IPS-15b (cell line): ENCODE measurements at regions not wholly inside any gene's neighbourhood (a gene's known extent, or its start where the extent isn't known, plus 50 kb on each side); places are given as distances from the start of the nearest gene placed in this dataset.

Source experiments
- H3K27me3 ChIP-seq: one replicate; pipeline ENCODE4 v1.6.1; 2013; ENCODE audit warnings: low read length; ENCODE audit not compliant: control insufficient read depth, insufficient read depth
- H3K36me3 ChIP-seq: one replicate; pipeline ENCODE4 v1.6.1; 2013; ENCODE audit warnings: low read length; ENCODE audit not compliant: control insufficient read depth, insufficient read depth
- H3K4me1 ChIP-seq: one replicate; pipeline ENCODE4 v1.6.1; 2013; ENCODE audit warnings: mild to moderate bottlenecking, low read length; ENCODE audit not compliant: control insufficient read depth, insufficient read depth
- H3K4me3 ChIP-seq: one replicate; pipeline ENCODE4 v1.5.1; 2013; ENCODE audit warnings: low read depth, low read length
- H3K9ac ChIP-seq: one replicate; pipeline ENCODE4 v1.6.1; 2013; ENCODE audit warnings: low read depth, mild to moderate bottlenecking, low read length
- H3K9me3 ChIP-seq: one replicate; pipeline ENCODE4 v1.6.1; 2013; ENCODE audit warnings: mild to moderate bottlenecking, low read length; ENCODE audit not compliant: control insufficient read depth, insufficient read depth

GRCh38 chr19:31974290-31974689 is 371.1 kb upstream of the ZNF507 start:
- Histone ChIP-seq H3K36me3 (no peaks in the 10 kb centered on the region), H3K9me3 (no peaks in the 10 kb centered on the region), H3K4me3 (no peak overlapping the region), H3K9ac (no peak overlapping the region), H3K4me1 (no peaks in the 10 kb centered on the region), H3K27me3 (no peaks in the 10 kb centered on the region)

GRCh38 chr19:31974941-31975340 is 370.5 kb upstream of the ZNF507 start:
- no peak overlapping the region for H3K9ac ChIP-seq
- no peaks in the 10 kb centered on the region for H3K27me3 ChIP-seq
- no peaks in the 10 kb centered on the region for H3K36me3 ChIP-seq
- H3K9me3 ChIP-seq: no peaks in the 10 kb centered on the region
- H3K4me3 ChIP-seq: no peak overlapping the region
- no peaks in the 10 kb centered on the region for H3K4me1 ChIP-seq

- Histone ChIP-seq H3K9me3 (no peaks in the 10 kb centered on the region), H3K27me3 (no peaks in the 10 kb centered on the region), H3K9ac (no peak overlapping the region), H3K4me3 (no peak overlapping the region), H3K4me1 (no peaks in the 10 kb centered on the region), H3K36me3 (no peaks in the 10 kb centered on the region)
Observed at GRCh38 chr19:31975461-31975860, 369.9 kb upstream of the ZNF507 start.

- H3K9me3 ChIP-seq: no peaks in the 10 kb centered on the region
Observed at GRCh38 chr19:31976775-31977536, 368.5 kb upstream of the ZNF507 start.

GRCh38 chr19:31979362-31979761 is 366.0 kb upstream of the ZNF507 start:
- no peaks in the 10 kb centered on the region for H3K27me3 ChIP-seq
- no peak overlapping the region for H3K9ac ChIP-seq
- no peaks in the 10 kb centered on the region for H3K9me3 ChIP-seq

More at GRCh38 chr19:31976775-31977536, 368.5 kb upstream of the ZNF507 start:
- Histone ChIP-seq H3K9ac (no peak overlapping the region), H3K36me3 (no peaks in the 10 kb centered on the region), H3K4me3 (no peak overlapping the region), H3K27me3 (no peaks in the 10 kb centered on the region), H3K4me1 (no peaks in the 10 kb centered on the region)

GRCh38 chr19:31979949-31980670 is 365.3 kb upstream of the ZNF507 start:
- H3K9me3 ChIP-seq: no peaks in the 10 kb centered on the region
- H3K9ac ChIP-seq: no peak overlapping the region
- no peaks in the 10 kb centered on the region for H3K27me3 ChIP-seq
- H3K4me3 ChIP-seq: no peak overlapping the region
- H3K36me3 ChIP-seq: no peaks in the 10 kb centered on the region
- no peaks in the 10 kb centered on the region for H3K4me1 ChIP-seq

More at GRCh38 chr19:31979362-31979761, 366.0 kb upstream of the ZNF507 start:
- no peak overlapping the region for H3K4me3 ChIP-seq
- no peaks in the 10 kb centered on the region for H3K36me3 ChIP-seq
- H3K4me1 ChIP-seq: no peaks in the 10 kb centered on the region

- no peaks in the 10 kb centered on the region for H3K4me1 ChIP-seq
Observed at GRCh38 chr19:31980796-31981195, 364.6 kb upstream of the ZNF507 start.

GRCh38 chr19:31981545-31981944 is 363.9 kb upstream of the ZNF507 start:
- Histone ChIP-seq H3K36me3 (no peaks in the 10 kb centered on the region), H3K4me1 (no peaks in the 10 kb centered on the region), H3K9ac (no peak overlapping the region), H3K4me3 (no peak overlapping the region), H3K27me3 (no peaks in the 10 kb centered on the region), H3K9me3 (no peaks in the 10 kb centered on the region)

More at GRCh38 chr19:31980796-31981195, 364.6 kb upstream of the ZNF507 start:
- Histone ChIP-seq H3K4me3 (no peak overlapping the region), H3K9me3 (no peaks in the 10 kb centered on the region), H3K9ac (no peak overlapping the region), H3K27me3 (no peaks in the 10 kb centered on the region), H3K36me3 (no peaks in the 10 kb centered on the region)

GRCh38 chr19:31983647-31984046 is 361.8 kb upstream of the ZNF507 start:
- Histone ChIP-seq H3K4me3 (no peak overlapping the region), H3K36me3 (no peaks in the 10 kb centered on the region), H3K4me1 (no peaks in the 10 kb centered on the region), H3K27me3 (no peaks in the 10 kb centered on the region), H3K9me3 (no peaks in the 10 kb centered on the region), H3K9ac (no peak overlapping the region)

- Histone ChIP-seq H3K27me3 (no peaks in the 10 kb centered on the region), H3K36me3 (no peaks in the 10 kb centered on the region), H3K4me1 (no peaks in the 10 kb centered on the region), H3K9ac (no peak overlapping the region), H3K4me3 (no peak overlapping the region), H3K9me3 (no peaks in the 10 kb centered on the region)
Observed at GRCh38 chr19:31985001-31985605, 360.3 kb upstream of the ZNF507 start.

- no peaks in the 10 kb centered on the region for H3K4me1 ChIP-seq
- no peaks in the 10 kb centered on the region for H3K36me3 ChIP-seq
- no peak overlapping the region for H3K9ac ChIP-seq
- no peaks in the 10 kb centered on the region for H3K9me3 ChIP-seq
- no peak overlapping the region for H3K4me3 ChIP-seq
- H3K27me3 ChIP-seq: no peaks in the 10 kb centered on the region
Observed at GRCh38 chr19:31986951-31987350, 358.5 kb upstream of the ZNF507 start.

- H3K9me3 ChIP-seq: no peaks in the 10 kb centered on the region
- no peaks in the 10 kb centered on the region for H3K36me3 ChIP-seq
- no peaks in the 10 kb centered on the region for H3K27me3 ChIP-seq
- no peak overlapping the region for H3K9ac ChIP-seq
- no peaks in the 10 kb centered on the region for H3K4me1 ChIP-seq
- no peak overlapping the region for H3K4me3 ChIP-seq
Observed at GRCh38 chr19:31988256-31988655, 357.2 kb upstream of the ZNF507 start.
